ENCODE measurements at regions not wholly inside any gene's neighbourhood (a gene's known extent, or its start where the extent isn't known, plus 50 kb on each side); places are given as distances from the start of the nearest gene placed in this dataset.

- H3K27me3 Mint-ChIP-seq (ENCODE audit: low read depth), result peaks cover 2% of the 10 kb centered on the region
- TF ChIP-seq CTCF (IDR thresholded peaks at IDR 0.05), result no peak
- H3K4me3 Mint-ChIP-seq (ENCODE audit: unreplicated experiment), result no peak overlapping the region
- H3K27ac Mint-ChIP-seq (ENCODE audit: unreplicated experiment), result no peak overlapping the region
- DNase-seq (ENCODE audit: low spot score), result no peak
- no peaks in the 10 kb centered on the region for H3K4me1 Mint-ChIP-seq (ENCODE audit: low read depth)
- H3K36me3 Mint-ChIP-seq (ENCODE audit: low read depth), result no peaks in the 10 kb centered on the region
- H3K9me3 Mint-ChIP-seq (ENCODE audit: low read depth), result no peaks in the 10 kb centered on the region
Observed at GRCh38 chr6:56407883-56408410, 160.6 kb upstream of the COL21A1 start.

- Mint-ChIP-seq H3K27ac (ENCODE audit: unreplicated experiment) (no peak overlapping the region), H3K4me3 (ENCODE audit: unreplicated experiment) (no peak overlapping the region), H3K27me3 (ENCODE audit: low read depth) (no peaks in the 10 kb centered on the region), H3K9me3 (ENCODE audit: low read depth) (peaks cover 6% of the 10 kb centered on the region), H3K36me3 (ENCODE audit: low read depth) (peaks cover 5% of the 10 kb centered on the region), H3K4me1 (ENCODE audit: low read depth) (no peaks in the 10 kb centered on the region)
- no peak for TF ChIP-seq CTCF (IDR thresholded peaks at IDR 0.05)
- no peak for DNase-seq (ENCODE audit: low spot score)
Observed at GRCh38 chr6:56406276-56407269, 159.2 kb upstream of the COL21A1 start.

GRCh38 chr6:56404599-56404998, 157.2 kb upstream of the COL21A1 start:
- H3K4me1 Mint-ChIP-seq (ENCODE audit: low read depth), result no peaks in the 10 kb centered on the region
- H3K9me3 Mint-ChIP-seq (ENCODE audit: low read depth), result peaks cover 10% of the 10 kb centered on the region
- H3K27ac Mint-ChIP-seq (ENCODE audit: unreplicated experiment), result no peak overlapping the region
- peaks cover 8% of the 10 kb centered on the region for H3K36me3 Mint-ChIP-seq (ENCODE audit: low read depth)
- no peak for TF ChIP-seq CTCF (IDR thresholded peaks at IDR 0.05)
- H3K4me3 Mint-ChIP-seq (ENCODE audit: unreplicated experiment), result no peak overlapping the region
- no peaks in the 10 kb centered on the region for H3K27me3 Mint-ChIP-seq (ENCODE audit: low read depth)
- no peak for DNase-seq (ENCODE audit: low spot score)

- Mint-ChIP-seq H3K4me3 (ENCODE audit: unreplicated experiment) (no peak overlapping the region), H3K36me3 (ENCODE audit: low read depth) (peaks cover 8% of the 10 kb centered on the region), H3K4me1 (ENCODE audit: low read depth) (no peaks in the 10 kb centered on the region), H3K9me3 (ENCODE audit: low read depth) (peaks cover 10% of the 10 kb centered on the region), H3K27ac (ENCODE audit: unreplicated experiment) (no peak overlapping the region), H3K27me3 (ENCODE audit: low read depth) (no peaks in the 10 kb centered on the region)
- TF ChIP-seq CTCF (IDR thresholded peaks at IDR 0.05), result no peak
- DNase-seq (ENCODE audit: low spot score), result no peak
Observed at GRCh38 chr6:56403745-56404144, 156.4 kb upstream of the COL21A1 start.

GRCh38 chr6:56401477-56402070, 154.2 kb upstream of the COL21A1 start:
- H3K36me3 Mint-ChIP-seq (ENCODE audit: low read depth), result peaks cover 8% of the 10 kb centered on the region
- H3K27ac Mint-ChIP-seq (ENCODE audit: unreplicated experiment), result no peak overlapping the region
- no peak for DNase-seq (ENCODE audit: low spot score)

More at GRCh38 chr6:56401477-56402070, 154.2 kb upstream of the COL21A1 start:
- TF ChIP-seq CTCF (IDR thresholded peaks at IDR 0.05), result no peak
- Mint-ChIP-seq H3K4me3 (ENCODE audit: unreplicated experiment) (no peak overlapping the region), H3K9me3 (ENCODE audit: low read depth) (peaks cover 10% of the 10 kb centered on the region), H3K27me3 (ENCODE audit: low read depth) (no peaks in the 10 kb centered on the region), H3K4me1 (ENCODE audit: low read depth) (no peaks in the 10 kb centered on the region)

All from chondrocyte (in vitro differentiated cells).